ENCODE measurements at regions not wholly inside any gene's neighbourhood (a gene's known extent, or its start where the extent isn't known, plus 50 kb on each side); places are given as distances from the start of the nearest gene placed in this dataset.
"Not testable (repeated sequence)": the region's sequence is repeated elsewhere in the genome, so short reads cannot be mapped to it uniquely, and the experiment has no call there.

GRCh38 chr7:57638666-57639065 is 188.7 kb downstream of the ZNF716 start:
- no peak for DNase-seq

- DNase-seq = no peak
Measured at GRCh38 chr7:57641521-57642067, 191.6 kb downstream of the ZNF716 start.

DNA sequence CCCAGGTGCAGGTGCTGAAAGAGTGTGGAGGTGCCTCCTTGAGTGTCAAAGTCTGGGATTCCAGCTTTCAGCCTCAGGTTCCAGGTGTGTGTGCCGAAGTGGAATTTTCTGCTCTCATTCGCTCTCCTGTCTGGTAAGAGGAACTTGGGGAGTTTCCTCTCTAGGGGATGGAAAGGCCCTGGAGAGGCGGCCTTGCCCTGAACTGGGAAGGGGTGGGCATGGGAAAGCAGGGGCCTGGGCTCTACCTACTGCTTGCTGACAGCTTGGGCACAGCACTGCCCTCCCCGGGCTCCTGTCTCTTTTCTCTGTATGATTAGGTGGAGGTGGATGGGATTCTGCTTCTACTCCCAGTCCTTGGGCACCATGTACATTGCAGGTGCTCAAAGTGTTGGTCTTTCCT is 192.8 kb downstream of the ZNF716 start:
- no peak for DNase-seq

DNA sequence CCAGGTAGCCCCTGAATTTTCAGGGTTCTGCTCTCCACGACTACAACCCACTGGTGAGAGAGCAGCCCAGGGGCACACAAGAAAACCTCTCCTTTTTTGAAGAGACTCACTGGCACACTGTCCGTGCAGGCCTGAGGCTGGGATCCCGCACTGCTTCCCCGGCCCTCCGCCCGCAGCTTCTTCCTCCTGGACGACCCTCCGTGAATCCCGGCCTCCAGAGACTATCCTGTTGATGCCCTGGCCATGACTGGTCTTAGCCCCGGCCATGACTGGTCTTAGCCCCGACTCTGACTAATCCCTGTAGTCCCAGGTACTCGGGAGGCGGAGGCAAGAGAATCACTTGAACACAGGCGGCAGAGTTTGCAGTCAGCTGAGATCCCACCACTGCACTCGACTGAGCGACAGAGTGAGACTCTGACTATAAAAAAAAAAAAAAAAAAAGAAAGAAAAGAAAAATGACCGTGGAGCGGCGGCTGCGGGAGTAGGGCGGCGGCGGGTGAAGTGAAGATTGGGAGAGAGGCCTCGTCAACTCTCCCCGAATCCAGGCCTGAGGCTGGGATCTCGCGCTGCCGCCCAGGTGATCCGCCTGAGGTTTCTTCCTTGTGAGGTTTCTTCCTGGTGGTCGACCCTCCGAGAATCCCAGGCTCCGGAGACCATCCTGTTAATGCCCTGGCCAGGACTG is 196.4 kb downstream of the ZNF716 start:
- no peak for DNase-seq

DNA sequence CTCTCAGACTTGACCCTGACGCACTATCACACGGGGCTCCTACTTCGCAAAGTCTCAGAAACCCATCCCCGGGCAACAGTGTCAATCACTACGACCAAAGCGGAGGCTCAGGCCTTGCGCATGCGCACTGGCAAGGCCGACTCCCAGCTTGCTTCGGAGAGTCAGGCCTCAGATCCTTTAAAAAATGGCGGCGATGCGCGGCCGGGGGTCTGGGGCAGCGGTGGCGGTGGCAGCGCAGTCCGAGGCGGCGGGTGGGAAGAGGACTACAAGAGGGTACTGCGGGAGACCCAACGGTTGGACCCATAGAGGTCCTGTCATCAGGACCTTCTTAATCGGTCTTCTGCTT is 196.9 kb downstream of the ZNF716 start:
- DNase-seq = peak in 1 of 3 experiments; percentile 4

GRCh38 chr7:57650401-57650800 is 200.4 kb downstream of the ZNF716 start:
- not testable (repeated sequence) for DNase-seq

GRCh38 chr7:57651006-57651405 is 201.0 kb downstream of the ZNF716 start:
- DNase-seq = no peak

DNA sequence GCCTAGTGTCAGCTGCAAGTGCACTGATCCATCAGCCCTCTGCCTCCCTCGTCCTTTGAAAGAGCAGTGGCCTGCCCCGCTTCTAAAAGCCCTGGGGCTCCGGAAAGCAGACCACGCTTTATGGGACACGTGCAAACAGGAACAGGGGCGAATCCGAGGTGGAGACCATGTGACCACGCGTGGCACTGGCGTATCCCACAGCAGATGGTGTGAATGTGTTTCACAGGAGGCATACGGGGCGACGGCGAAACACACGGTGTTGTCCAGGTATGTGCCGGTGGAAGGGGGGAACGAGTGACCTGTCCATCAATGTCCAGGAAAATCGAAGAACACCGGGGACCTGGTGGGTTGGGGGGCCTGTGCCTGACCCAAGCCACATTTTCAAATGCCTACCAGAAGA is 201.6 kb downstream of the ZNF716 start:
- not testable (repeated sequence) for DNase-seq

- no peak for DNase-seq
Measured at GRCh38 chr7:57653262-57653830, 203.4 kb downstream of the ZNF716 start.

DNA sequence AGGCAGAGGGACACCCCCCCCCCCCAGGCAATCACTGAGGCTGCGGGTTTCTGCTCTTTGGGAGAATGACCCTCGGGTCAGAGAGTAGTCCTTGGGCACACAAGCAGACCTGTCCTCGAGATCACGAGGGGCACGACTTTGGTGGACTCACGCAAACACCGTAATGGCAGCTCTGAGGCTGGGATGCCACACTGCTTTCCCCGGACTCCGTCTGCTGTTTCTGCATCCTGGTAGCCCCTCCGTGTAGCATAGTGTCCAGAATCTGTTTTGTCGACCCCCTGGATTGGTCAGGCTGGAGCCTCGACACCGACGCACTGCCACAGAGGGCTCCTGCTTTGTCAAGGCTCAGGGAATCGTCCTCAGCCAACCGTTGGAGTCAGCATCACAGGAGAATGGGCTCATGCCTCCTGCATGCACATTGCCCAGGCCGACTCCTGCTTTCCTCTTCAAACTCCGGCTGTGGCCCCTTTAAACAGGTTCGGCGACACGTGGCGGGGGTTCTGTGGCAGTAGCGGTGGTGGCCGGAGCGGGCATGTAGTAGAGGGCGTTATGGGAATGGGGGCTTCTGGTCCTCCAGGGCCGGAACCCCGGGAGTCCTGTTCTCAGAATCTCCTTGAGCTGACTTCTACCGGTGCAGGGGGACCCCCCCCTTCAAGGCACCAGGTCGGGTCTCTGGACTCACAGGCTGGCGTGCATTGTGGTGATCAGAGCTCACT is 205.3 kb downstream of the ZNF716 start:
- DNase-seq = not testable (repeated sequence)

DNA sequence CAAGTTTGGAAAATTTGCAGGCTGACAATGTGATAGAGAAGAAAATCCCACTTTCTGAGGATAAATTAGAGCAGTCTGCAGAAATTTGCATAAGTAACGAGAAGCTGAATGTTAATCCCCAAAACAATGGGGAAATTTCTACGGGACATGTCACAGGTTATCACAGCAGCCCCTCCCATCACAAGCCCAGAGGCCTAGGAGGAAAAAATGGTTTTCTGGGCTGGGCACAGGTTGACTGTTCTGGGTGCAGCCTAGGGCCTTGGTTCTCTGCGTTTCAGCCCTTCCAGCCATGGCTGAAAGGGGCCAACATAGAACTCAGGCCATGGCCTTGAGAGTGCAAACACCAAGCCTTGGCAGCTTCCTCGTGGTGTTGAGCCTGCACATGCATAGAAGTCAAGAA is 209.2 kb downstream of the ZNF716 start:
- not testable (repeated sequence) for DNase-seq

DNA sequence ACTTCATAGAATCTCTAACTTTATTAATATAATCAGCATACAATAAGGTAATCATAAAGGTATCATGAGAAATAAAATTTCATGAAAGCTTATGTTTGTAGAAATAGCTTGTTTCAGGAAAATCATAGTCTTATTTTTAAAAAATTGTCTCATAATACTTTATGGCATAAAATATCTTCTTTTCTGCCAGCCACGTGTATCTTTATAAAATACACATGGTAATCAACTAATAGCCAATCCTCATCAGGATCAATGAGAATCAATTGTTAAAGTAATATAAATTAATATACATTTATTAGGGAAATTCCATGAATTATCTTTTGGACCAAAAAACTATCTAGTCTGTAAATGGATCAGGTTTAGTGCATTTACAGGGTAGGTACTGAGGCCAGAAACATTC is 227.0 kb downstream of the ZNF716 start:
- DNase-seq = not testable (repeated sequence)

DNA sequence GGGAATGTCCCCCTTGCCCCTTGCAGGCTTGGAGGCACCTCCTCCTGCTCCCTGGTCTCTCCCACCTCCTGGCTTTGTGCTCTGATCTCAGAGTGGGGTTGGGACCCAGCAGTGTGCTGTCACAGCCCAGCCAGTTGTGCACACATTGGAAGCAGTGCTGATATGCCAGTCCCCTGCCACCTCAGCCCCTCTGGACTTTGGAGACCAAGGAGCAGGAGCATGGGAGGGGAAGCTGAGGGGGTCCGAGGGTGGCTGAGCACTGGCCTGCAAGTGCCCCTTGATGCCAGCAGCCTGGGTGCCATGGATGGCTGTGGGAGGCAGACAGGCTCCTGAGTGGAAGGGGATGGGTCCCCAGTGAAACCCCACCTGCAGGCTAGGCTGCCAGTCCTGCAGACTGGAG is 235.4 kb downstream of the ZNF716 start:
- DNase-seq = no peak
